IMR-90 (cell line): ENCODE measurements at regions not wholly inside any gene's neighbourhood (a gene's known extent, or its start where the extent isn't known, plus 50 kb on each side); places are given as distances from the start of the nearest gene placed in this dataset.

Source experiments
- ATAC-seq: fragments of 200-7000 bp; cut with Tn5 transposase; 2 replicates; pipeline ENCODE4 v1.9.1; 2020; ENCODE audit warnings: low read depth, mild to moderate bottlenecking, moderate library complexity
- BruUV-seq: library from RNA; stranded (reverse); fragments of 400-500 nt; replicated peaks from 2 replicates; lab custom pipeline; 2021; lab: Mats Ljungman, UMichigan
- CTCF ChIA-PET: fragments of 300-600 bp; formaldehyde crosslinking; extraction: SDS; loops from one replicate; lab custom pipeline; 2021; ENCODE audit warnings: antibody characterized with exemption; lab: Yijun Ruan, JAX
- POLR2A ChIA-PET: fragments of 300-600 bp; sonication (Branson Sonifier 250); formaldehyde crosslinking; loops from one replicate; lab custom pipeline; 2022; ENCODE audit warnings: antibody characterized with exemption; ENCODE audit not compliant: unreplicated experiment; lab: Charles Lee
- DNase-seq: peaks from one replicate; pipeline ENCODE4 v3.0.0; 2013
- H2AFZ ChIP-seq: replicated peaks from 2 replicates; pipeline ENCODE3; 2013; ENCODE audit warnings: low read length, mild to moderate bottlenecking; ENCODE audit not compliant: poor library complexity
- H2AK5ac ChIP-seq: 2 replicates; pipeline ENCODE4 v1.6.1; 2013; ENCODE audit warnings: low read depth, low read length, inconsistent platforms
- H2AK9ac ChIP-seq: replicated peaks from 2 replicates; pipeline ENCODE3; 2013; ENCODE audit warnings: mild to moderate bottlenecking, low read depth, low read length, moderate library complexity; ENCODE audit not compliant: poor library complexity
- H2BK120ac ChIP-seq: 2 replicates; pipeline ENCODE4 v1.6.1; 2013; ENCODE audit warnings: low read depth, low read length, inconsistent platforms
- H2BK15ac ChIP-seq: 3 replicates; pipeline ENCODE4 v1.6.1; 2013; ENCODE audit warnings: low read depth, low read length, inconsistent platforms
- H2BK20ac ChIP-seq: 2 replicates; pipeline ENCODE4 v1.6.1; 2013; ENCODE audit warnings: low read depth, mild to moderate bottlenecking, inconsistent platforms, low read length, moderate library complexity
- H2BK5ac ChIP-seq: 2 replicates; pipeline ENCODE4 v1.6.1; 2013; ENCODE audit warnings: mild to moderate bottlenecking, low read depth, low read length, inconsistent platforms; ENCODE audit not compliant: poor library complexity, severe bottlenecking
- H3K14ac ChIP-seq: replicated peaks from 2 replicates; pipeline ENCODE4 v1.6.1; 2013; ENCODE audit warnings: low read depth, low read length, inconsistent platforms
- H3K18ac ChIP-seq: 2 replicates; pipeline ENCODE4 v1.6.1; 2013; ENCODE audit warnings: low read depth, low read length, control low read depth
- H3K23ac ChIP-seq: 2 replicates; pipeline ENCODE4 v1.6.1; 2013; ENCODE audit warnings: low read depth, low read length, inconsistent platforms
- H3K27ac ChIP-seq: 2 replicates; pipeline ENCODE4 v1.5.1; 2013; ENCODE audit warnings: mild to moderate bottlenecking, control low read depth, low read length; ENCODE audit not compliant: insufficient read depth
- H3K27me3 ChIP-seq: 2 replicates; pipeline ENCODE4 v1.6.1; 2013; ENCODE audit warnings: low read length; ENCODE audit not compliant: control insufficient read depth, insufficient read depth
- H3K36me3 ChIP-seq: 2 replicates; pipeline ENCODE4 v1.6.1; 2013; ENCODE audit warnings: low read length, mixed read lengths; ENCODE audit not compliant: control insufficient read depth, insufficient read depth
- H3K4ac ChIP-seq: 2 replicates; pipeline ENCODE4 v1.6.1; 2013; ENCODE audit warnings: low read depth, low read length, inconsistent platforms
- H3K4me1 ChIP-seq: 2 replicates; pipeline ENCODE4 v1.6.1; 2013; ENCODE audit warnings: low read length, mixed read lengths; ENCODE audit not compliant: control insufficient read depth, insufficient read depth
- H3K4me2 ChIP-seq: 2 replicates; pipeline ENCODE4 v1.6.1; 2013; ENCODE audit warnings: low read depth, mild to moderate bottlenecking, control low read depth, low read length, moderate library complexity
- H3K4me3 ChIP-seq: 2 replicates; pipeline ENCODE4 v1.5.1; 2013; ENCODE audit warnings: low read depth, mild to moderate bottlenecking, control low read depth, low read length, moderate library complexity; ENCODE audit not compliant: insufficient read depth
- H3K56ac ChIP-seq: 2 replicates; pipeline ENCODE4 v1.6.1; 2013; ENCODE audit warnings: low read length, inconsistent platforms; ENCODE audit not compliant: insufficient read depth; ENCODE audit errors: extremely low read depth
- H3K79me1 ChIP-seq, 2 experiments: 2 replicates each; pipeline ENCODE4 v1.6.1; 2013; ENCODE audit warnings: low read length in 2 of 2, inconsistent platforms in 1 of 2, low read depth in 1 of 2
- H3K9ac ChIP-seq: 2 replicates; pipeline ENCODE4 v1.6.1; 2013; ENCODE audit warnings: low read depth, low read length, control low read depth
- H3K9me1 ChIP-seq: 2 replicates; pipeline ENCODE4 v1.6.1; 2013; ENCODE audit warnings: low read length, inconsistent platforms; ENCODE audit not compliant: insufficient read depth
- H3K9me3 ChIP-seq: 2 replicates; pipeline ENCODE4 v1.6.1; 2013; ENCODE audit warnings: low read length; ENCODE audit not compliant: control insufficient read depth, insufficient read depth
- H4K20me1 ChIP-seq: 2 replicates; pipeline ENCODE4 v1.6.1; 2013; ENCODE audit warnings: low read length, inconsistent platforms; ENCODE audit not compliant: insufficient read depth
- H4K5ac ChIP-seq: 2 replicates; pipeline ENCODE4 v1.6.1; 2013; ENCODE audit warnings: mild to moderate bottlenecking, low read depth, low read length, control low read depth
- H4K8ac ChIP-seq, 2 experiments: 2 replicates each; pipeline ENCODE4 v1.6.1; 2013; ENCODE audit warnings: low read depth in 2 of 2, low read length in 2 of 2, control low read depth in 1 of 2, inconsistent platforms in 1 of 2
- H4K91ac ChIP-seq: 2 replicates; pipeline ENCODE4 v1.6.1; 2013; ENCODE audit warnings: low read depth, low read length, inconsistent platforms; ENCODE audit not compliant: insufficient read depth
- MAZ ChIP-seq: IDR thresholded peaks from 2 replicates; pipeline ENCODE4 v1.6.1; 2012; ENCODE audit warnings: low read depth, mild to moderate bottlenecking, low read length, improper control_type of control experiment, moderate library complexity, borderline replicate concordance
- NFE2L2 ChIP-seq: fragments of 150-350 bp; IDR thresholded peaks from 2 replicates; pipeline ENCODE4 v1.6.1; 2016; ENCODE audit warnings: low read depth, mild to moderate bottlenecking, low read length
- RAD21 ChIP-seq: IDR thresholded peaks from 2 replicates; pipeline ENCODE4 v1.6.1; 2012; ENCODE audit warnings: low read length, improper control_type of control experiment
- RFX5 ChIP-seq: IDR thresholded peaks from 2 replicates; pipeline ENCODE4 v1.8.0; 2012; ENCODE audit warnings: low read depth, mild to moderate bottlenecking, low read length, moderate library complexity
- SMC3 ChIP-seq: fragments of 150-350 bp; IDR thresholded peaks from 2 replicates; pipeline ENCODE4 v1.6.1; 2016; ENCODE audit warnings: low read depth, mild to moderate bottlenecking, antibody characterized with exemption, low read length, moderate library complexity
- WGBS, 2 experiments: methylation state at CpG; one replicate each; pipeline versions ENCODE4 v1.1.5 to v1.1.7; 2013; ENCODE audit warnings: missing lambda C conversion rate in 2 of 2; ENCODE audit not compliant: insufficient read length in 1 of 2; ENCODE audit errors: extremely low coverage in 2 of 2; 5-methylcytosine and 5-hydroxymethylcytosine counted together
- dilution Hi-C: fragments of 300-500 bp; cut with HindIII; formaldehyde crosslinking; loops from one replicate; pipeline ENCODE4 v1.14.3; 2018; ENCODE audit warnings: low sequenced_read_pairs; ENCODE audit not compliant: unreplicated experiment
- in situ Hi-C: fragments of 300-500 bp; cut with MboI; formaldehyde crosslinking; loops from 3 replicates; pipeline ENCODE4 v1.14.3; 2019; ENCODE audit warnings: low sequenced_read_pairs, inconsistent platforms, mixed read lengths
- intact Hi-C: fragments of 100-400 bp; cut with micrococcal nuclease; formaldehyde crosslinking; loops from 2 replicates; pipeline ENCODE4 v1.10.0; 2022
- TF ChIP-seq, protein P1 (sequence below): conservative IDR thresholded peaks from 2 replicates; pipeline ENCODE4 v1.5.1; 2012; ENCODE audit warnings: mild to moderate bottlenecking, low read depth, low read length, improper control_type of control experiment
- TF ChIP-seq, protein P2 (sequence below): fragments of 150-350 bp; IDR thresholded peaks from 2 replicates; pipeline ENCODE4 v1.6.1; 2016; ENCODE audit warnings: low read depth, mild to moderate bottlenecking, low read length, moderate library complexity, borderline replicate concordance

DNA sequence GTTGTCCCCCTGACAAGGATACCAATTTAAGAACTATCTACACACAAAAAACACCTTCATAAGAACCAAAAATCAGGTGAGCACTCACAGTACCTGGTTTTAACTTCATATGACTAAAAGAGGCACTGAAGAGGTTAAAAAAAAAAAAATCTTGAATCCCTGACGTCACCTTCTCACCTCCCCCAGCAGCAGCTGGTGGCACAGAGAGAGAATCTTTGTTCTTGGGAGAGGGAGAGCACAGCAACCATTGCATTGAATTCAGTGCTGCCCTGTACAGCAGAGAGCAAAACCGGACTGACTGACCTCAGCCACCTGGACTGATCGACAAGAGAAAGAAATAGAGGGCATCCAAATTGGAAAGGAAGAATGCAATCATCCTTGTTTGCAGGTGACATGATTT is 566.0 kb downstream of the TMX3 start:
- no peak overlapping the region for H4K5ac ChIP-seq
- H3K4me1 ChIP-seq: no peaks in the 10 kb centered on the region; the same call in 1 of the 2 replicates
- H3K9me1 ChIP-seq: no peaks in the 10 kb centered on the region
- BruUV-seq: no TSS peak
- no peaks in the 10 kb centered on the region for H3K36me3 ChIP-seq
- TF ChIP-seq NFE2L2 (no peak), MAZ (no peak), SMC3 (no peak), RFX5 (no peak), RAD21 (no peak)
- TF ChIP-seq, protein P1, sequence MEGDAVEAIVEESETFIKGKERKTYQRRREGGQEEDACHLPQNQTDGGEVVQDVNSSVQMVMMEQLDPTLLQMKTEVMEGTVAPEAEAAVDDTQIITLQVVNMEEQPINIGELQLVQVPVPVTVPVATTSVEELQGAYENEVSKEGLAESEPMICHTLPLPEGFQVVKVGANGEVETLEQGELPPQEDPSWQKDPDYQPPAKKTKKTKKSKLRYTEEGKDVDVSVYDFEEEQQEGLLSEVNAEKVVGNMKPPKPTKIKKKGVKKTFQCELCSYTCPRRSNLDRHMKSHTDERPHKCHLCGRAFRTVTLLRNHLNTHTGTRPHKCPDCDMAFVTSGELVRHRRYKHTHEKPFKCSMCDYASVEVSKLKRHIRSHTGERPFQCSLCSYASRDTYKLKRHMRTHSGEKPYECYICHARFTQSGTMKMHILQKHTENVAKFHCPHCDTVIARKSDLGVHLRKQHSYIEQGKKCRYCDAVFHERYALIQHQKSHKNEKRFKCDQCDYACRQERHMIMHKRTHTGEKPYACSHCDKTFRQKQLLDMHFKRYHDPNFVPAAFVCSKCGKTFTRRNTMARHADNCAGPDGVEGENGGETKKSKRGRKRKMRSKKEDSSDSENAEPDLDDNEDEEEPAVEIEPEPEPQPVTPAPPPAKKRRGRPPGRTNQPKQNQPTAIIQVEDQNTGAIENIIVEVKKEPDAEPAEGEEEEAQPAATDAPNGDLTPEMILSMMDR: no peak
- TF ChIP-seq, protein P2, sequence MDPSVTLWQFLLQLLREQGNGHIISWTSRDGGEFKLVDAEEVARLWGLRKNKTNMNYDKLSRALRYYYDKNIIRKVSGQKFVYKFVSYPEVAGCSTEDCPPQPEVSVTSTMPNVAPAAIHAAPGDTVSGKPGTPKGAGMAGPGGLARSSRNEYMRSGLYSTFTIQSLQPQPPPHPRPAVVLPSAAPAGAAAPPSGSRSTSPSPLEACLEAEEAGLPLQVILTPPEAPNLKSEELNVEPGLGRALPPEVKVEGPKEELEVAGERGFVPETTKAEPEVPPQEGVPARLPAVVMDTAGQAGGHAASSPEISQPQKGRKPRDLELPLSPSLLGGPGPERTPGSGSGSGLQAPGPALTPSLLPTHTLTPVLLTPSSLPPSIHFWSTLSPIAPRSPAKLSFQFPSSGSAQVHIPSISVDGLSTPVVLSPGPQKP: no peak
- H2BK5ac ChIP-seq: no peak overlapping the region
- no peaks in the 10 kb centered on the region for H4K20me1 ChIP-seq
- dilution Hi-C loops (no loop called here), intact Hi-C loops (no loop called here), in situ Hi-C loops (no loop called here)
- no peaks in the 10 kb centered on the region for H3K79me1 ChIP-seq
- DNase-seq: no peak
- no peak for ATAC-seq
- H3K4me2 ChIP-seq: no peak overlapping the region
- H3K9ac ChIP-seq: no peak overlapping the region
- H4K91ac ChIP-seq: no peak overlapping the region
- no peak overlapping the region for H3K27ac ChIP-seq
- H2AK9ac ChIP-seq: no peak overlapping the region
- no peaks in the 10 kb centered on the region for H3K27me3 ChIP-seq
- H2BK20ac ChIP-seq: no peak overlapping the region
- H3K56ac ChIP-seq: no peak overlapping the region
- no peak overlapping the region for H4K8ac ChIP-seq
- WGBS, 2 experiments: no CpG with 5 or more reads among the region's 3 CpGs
- H2BK15ac ChIP-seq: no peak overlapping the region
- no peak overlapping the region for H2AFZ ChIP-seq
- no peak overlapping the region; the same call in 1 of the 2 replicates for H2BK120ac ChIP-seq
- ChIA-PET CTCF (interaction anchor here (0.6 kb wide), 1 partner anchor 1695 kb away, joined by 3 read pairs; no protein-coding TSS in a partner anchor), POLR2A (no interaction called here)
- no peak overlapping the region for H3K14ac ChIP-seq
- no peak overlapping the region for H3K18ac ChIP-seq
- H2AK5ac ChIP-seq: no peak overlapping the region
- no peak overlapping the region for H3K23ac ChIP-seq
- no peaks in the 10 kb centered on the region for H3K9me3 ChIP-seq
- no peak overlapping the region for H3K4me3 ChIP-seq
- H3K4ac ChIP-seq: no peak overlapping the region
